ENCODE measurements at regions not wholly inside any gene's neighbourhood (a gene's known extent, or its start where the extent isn't known, plus 50 kb on each side); places are given as distances from the start of the nearest gene placed in this dataset.

DNA sequence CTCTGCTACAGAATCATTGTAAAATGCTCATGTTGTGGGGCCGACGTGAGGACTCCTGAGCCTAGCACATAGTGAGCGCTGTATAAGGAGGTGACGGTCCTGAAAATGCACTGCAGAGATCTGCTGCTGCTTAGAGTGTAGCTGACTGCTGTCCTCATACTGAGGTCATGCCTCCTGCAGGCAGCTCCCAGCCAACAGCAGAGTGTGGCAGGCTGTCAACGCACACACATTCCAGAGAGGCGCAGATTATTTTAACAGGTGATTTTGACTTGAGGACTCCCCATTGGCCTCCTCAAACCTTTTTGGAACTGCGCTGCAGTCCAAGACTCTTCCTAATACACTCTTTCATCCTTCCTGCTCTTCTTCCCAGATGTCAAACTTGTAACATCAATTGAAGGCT is 119.8 kb upstream of the KCNJ6 start:
- no peak for DNase-seq (ENCODE audit: low read depth in 2 of 2)
- TF ChIP-seq, protein P1, sequence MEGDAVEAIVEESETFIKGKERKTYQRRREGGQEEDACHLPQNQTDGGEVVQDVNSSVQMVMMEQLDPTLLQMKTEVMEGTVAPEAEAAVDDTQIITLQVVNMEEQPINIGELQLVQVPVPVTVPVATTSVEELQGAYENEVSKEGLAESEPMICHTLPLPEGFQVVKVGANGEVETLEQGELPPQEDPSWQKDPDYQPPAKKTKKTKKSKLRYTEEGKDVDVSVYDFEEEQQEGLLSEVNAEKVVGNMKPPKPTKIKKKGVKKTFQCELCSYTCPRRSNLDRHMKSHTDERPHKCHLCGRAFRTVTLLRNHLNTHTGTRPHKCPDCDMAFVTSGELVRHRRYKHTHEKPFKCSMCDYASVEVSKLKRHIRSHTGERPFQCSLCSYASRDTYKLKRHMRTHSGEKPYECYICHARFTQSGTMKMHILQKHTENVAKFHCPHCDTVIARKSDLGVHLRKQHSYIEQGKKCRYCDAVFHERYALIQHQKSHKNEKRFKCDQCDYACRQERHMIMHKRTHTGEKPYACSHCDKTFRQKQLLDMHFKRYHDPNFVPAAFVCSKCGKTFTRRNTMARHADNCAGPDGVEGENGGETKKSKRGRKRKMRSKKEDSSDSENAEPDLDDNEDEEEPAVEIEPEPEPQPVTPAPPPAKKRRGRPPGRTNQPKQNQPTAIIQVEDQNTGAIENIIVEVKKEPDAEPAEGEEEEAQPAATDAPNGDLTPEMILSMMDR (IDR thresholded peaks at IDR 0.05; ENCODE audit: low read depth, low read length) = no peak
- no peak overlapping the region for H3K4me3 ChIP-seq (replicated peaks in 1 of 2; ENCODE audit: low read depth in 2 of 2, low read length in 2 of 2)

DNA sequence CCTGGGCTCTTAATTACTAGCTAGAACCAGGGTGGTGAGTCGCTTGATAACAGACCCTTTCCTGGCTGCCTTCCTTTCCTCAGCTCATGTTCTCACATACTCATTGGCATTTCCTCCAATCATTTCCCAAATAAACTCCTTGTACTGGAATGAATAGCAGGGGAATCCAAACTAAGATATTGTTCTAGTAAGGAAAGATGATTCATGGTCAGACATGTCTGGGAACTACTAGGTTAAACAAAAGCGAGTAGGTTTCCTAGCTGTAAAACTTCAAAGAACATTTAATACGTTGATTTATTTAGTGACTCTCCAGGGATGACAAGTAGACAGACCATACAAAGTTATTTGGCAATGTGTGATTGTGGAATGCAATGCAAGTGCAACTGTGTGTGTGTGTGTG is 121.2 kb upstream of the KCNJ6 start:
- TF ChIP-seq, protein P1 (IDR thresholded peaks at IDR 0.05; ENCODE audit: low read depth, low read length) = no peak
- no peak overlapping the region for H3K4me3 ChIP-seq (replicated peaks in 1 of 2; ENCODE audit: low read depth in 2 of 2, low read length in 2 of 2)
- DNase-seq (ENCODE audit: low read depth in 2 of 2) = peak; percentile 16

DNA sequence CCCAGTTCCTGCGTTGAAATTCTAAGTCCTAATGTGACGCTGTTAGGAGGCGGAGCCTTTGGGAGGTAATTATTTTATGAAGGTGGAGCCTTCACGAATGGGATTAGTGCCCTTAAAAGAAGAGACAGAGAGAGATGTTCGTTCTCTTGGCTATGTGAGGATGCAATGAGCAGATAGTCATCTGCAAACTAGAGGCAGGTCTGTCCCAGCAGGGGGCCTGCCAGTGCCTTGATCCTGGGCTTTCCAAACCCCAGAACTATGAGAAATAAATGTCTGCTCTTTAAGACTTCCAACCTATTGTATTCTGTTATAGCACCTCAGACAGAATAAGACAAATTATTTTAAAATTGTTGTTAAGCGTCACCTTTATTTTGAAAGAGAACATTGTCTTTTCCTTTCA is 123.1 kb upstream of the KCNJ6 start:
- no peak for DNase-seq (ENCODE audit: low read depth in 2 of 2)
- TF ChIP-seq, protein P1 (IDR thresholded peaks at IDR 0.05; ENCODE audit: low read depth, low read length) = no peak
- no peak overlapping the region for H3K4me3 ChIP-seq (replicated peaks in 1 of 2; ENCODE audit: low read depth in 2 of 2, low read length in 2 of 2)

DNA sequence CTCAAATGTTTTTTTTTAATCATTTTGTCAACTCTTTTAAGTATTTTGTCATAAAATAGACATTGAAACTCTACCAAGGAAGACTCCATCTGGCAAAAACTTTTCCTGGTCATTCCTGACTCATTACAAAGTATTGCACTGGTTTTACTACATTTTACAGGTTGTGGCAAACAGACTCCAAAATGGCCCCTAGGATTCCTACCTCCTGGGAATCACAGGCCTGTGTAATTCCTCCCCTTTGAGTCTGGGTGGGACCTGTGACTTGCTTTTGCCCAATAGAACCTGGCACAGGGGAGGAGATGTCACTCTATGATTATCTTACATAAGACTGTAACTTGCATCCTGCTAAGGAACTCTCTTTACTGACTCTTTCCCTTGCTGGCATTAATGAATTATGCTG is 123.6 kb upstream of the KCNJ6 start:
- DNase-seq (ENCODE audit: low read depth in 2 of 2) = no peak
- no peak overlapping the region for H3K4me3 ChIP-seq (replicated peaks in 1 of 2; ENCODE audit: low read depth in 2 of 2, low read length in 2 of 2)
- TF ChIP-seq, protein P1 (IDR thresholded peaks at IDR 0.05; ENCODE audit: low read depth, low read length) = no peak

DNA sequence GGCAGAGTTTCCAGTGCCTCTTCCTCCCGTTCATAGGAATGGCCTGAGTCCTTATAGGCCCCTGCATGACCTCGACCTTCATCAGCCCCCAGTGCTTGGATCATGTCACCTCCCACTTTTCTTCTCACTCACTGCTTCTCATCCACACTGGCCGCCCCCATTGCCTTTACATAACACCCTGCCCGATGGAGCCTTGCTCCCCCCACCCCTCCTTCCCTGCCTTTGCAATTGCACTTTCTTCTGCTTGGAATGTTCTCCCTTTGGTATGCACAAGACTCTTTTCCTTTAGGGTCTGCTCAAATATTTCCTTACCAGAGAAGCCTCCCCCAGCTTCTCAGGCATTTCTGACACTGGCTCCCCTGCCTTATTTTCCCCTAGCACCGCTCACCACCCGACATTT is 125.2 kb upstream of the KCNJ6 start:
- no peak overlapping the region for H3K4me3 ChIP-seq (replicated peaks in 1 of 2; ENCODE audit: low read depth in 2 of 2, low read length in 2 of 2)
- DNase-seq (ENCODE audit: low read depth in 2 of 2) = no peak
- TF ChIP-seq, protein P1 (IDR thresholded peaks at IDR 0.05; ENCODE audit: low read depth, low read length) = no peak

DNA sequence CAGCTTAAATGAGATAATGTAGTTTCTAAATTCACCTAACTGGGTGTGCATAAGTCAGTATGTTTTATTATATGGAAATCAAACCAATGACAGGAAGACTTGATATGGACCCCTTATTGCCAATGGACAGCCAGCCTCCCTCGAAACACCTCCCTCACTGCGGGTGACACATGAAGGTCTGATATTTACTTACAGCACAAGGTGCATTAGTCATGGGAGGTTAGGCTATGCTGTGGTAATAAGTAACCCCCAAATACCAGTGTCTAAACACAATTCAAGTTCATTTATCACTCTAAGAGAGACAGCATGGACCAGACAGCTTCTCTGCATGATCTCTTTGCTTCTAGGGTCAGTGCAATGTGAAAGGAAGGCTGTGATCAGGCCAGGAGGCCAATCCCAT is 126.0 kb upstream of the KCNJ6 start:
- TF ChIP-seq, protein P1 (IDR thresholded peaks at IDR 0.05; ENCODE audit: low read depth, low read length) = no peak
- H3K4me3 ChIP-seq (replicated peaks in 1 of 2; ENCODE audit: low read depth in 2 of 2, low read length in 2 of 2) = no peak overlapping the region
- DNase-seq (ENCODE audit: low read depth in 2 of 2) = no peak

DNA sequence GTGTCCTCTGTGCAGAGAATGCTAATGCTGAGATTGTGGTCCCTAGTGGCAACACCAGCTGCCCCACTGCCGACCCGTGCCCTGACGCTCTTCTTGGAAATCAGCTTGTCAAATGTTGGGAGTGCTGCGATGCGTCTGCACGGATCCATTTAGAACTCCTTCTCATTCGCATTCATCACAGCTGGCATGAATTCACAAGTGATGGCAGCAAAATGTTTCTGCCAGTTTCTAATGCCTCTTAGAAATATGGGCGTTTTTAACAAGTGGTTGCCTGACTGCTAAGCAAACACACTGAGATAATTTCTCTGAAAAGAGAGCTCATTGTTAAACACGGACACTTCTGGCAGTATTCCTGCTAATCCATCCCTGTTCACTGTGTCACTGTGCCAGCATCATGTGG is 131.9 kb upstream of the KCNJ6 start:
- TF ChIP-seq, protein P1 (IDR thresholded peaks at IDR 0.05; ENCODE audit: low read depth, low read length) = no peak
- DNase-seq (ENCODE audit: low read depth in 2 of 2) = no peak
- no peak overlapping the region for H3K4me3 ChIP-seq (replicated peaks in 1 of 2; ENCODE audit: low read depth in 2 of 2, low read length in 2 of 2)
